Endothelial cell (in vitro differentiated cells): ENCODE measurements at regions not wholly inside any gene's neighbourhood (a gene's known extent, or its start where the extent isn't known, plus 50 kb on each side); places are given as distances from the start of the nearest gene placed in this dataset.
"Not testable (repeated sequence)": the region's sequence is repeated elsewhere in the genome, so short reads cannot be mapped to it uniquely, and the experiment has no call there.

ENCODE experiments used
- DNase-seq: peaks from one replicate; pipeline ENCODE4 v3.0.0; 2021; ENCODE audit warnings: low spot score
- H3K27ac Mint-ChIP-seq: one replicate; pipeline ENCODE4 v1.8.0; 2021; ENCODE audit warnings: mixed read lengths, inconsistent platforms; ENCODE audit not compliant: unreplicated experiment
- H3K27me3 Mint-ChIP-seq: one replicate; pipeline ENCODE4 v1.8.0; 2021; ENCODE audit warnings: mild to moderate bottlenecking, moderate library complexity, mixed read lengths, inconsistent platforms; ENCODE audit not compliant: unreplicated experiment
- H3K36me3 Mint-ChIP-seq: one replicate; pipeline ENCODE4 v1.8.0; 2021; ENCODE audit warnings: mild to moderate bottlenecking, low read depth, mixed read lengths, inconsistent platforms; ENCODE audit not compliant: unreplicated experiment
- H3K4me1 Mint-ChIP-seq: one replicate; pipeline ENCODE4 v1.8.0; 2021; ENCODE audit warnings: mild to moderate bottlenecking, mixed read lengths, inconsistent platforms; ENCODE audit not compliant: unreplicated experiment
- H3K4me3 Mint-ChIP-seq: one replicate; pipeline ENCODE4 v1.8.0; 2021; ENCODE audit warnings: mild to moderate bottlenecking, mixed read lengths, inconsistent platforms; ENCODE audit not compliant: unreplicated experiment
- H3K9me3 Mint-ChIP-seq: one replicate; pipeline ENCODE4 v1.8.0; 2021; ENCODE audit warnings: mixed read lengths, inconsistent platforms; ENCODE audit not compliant: unreplicated experiment
- CTCF ChIP-seq: fragments of 200-600 bp; sonication (generic); IDR thresholded peaks from one replicate; pipeline ENCODE4 v1.5.0; 2021; ENCODE audit warnings: antibody characterized with exemption; ENCODE audit not compliant: unreplicated experiment

- Mint-ChIP-seq H3K27me3 (peaks cover 1% of the 10 kb centered on the region), H3K27ac (no peak overlapping the region), H3K36me3 (no peaks in the 10 kb centered on the region), H3K4me1 (peaks cover 4% of the 10 kb centered on the region), H3K4me3 (no peak overlapping the region), H3K9me3 (no peaks in the 10 kb centered on the region)
- no peak for TF ChIP-seq CTCF
- DNase-seq: no peak
These were observed 616.0 kb upstream of the EDIL3 start for GRCh38 chr5:85000671-85001070.

- not testable (repeated sequence) for H3K4me3 Mint-ChIP-seq, H3K9me3 Mint-ChIP-seq, H3K36me3 Mint-ChIP-seq, H3K4me1 Mint-ChIP-seq, H3K27me3 Mint-ChIP-seq, DNase-seq, H3K27ac Mint-ChIP-seq
These were observed 617.3 kb upstream of the EDIL3 start for GRCh38 chr5:85002026-85002425.

- Mint-ChIP-seq H3K4me1 (peaks cover 4% of the 10 kb centered on the region), H3K4me3 (no peak overlapping the region), H3K27ac (no peak overlapping the region), H3K27me3 (peaks cover 1% of the 10 kb centered on the region), H3K9me3 (no peaks in the 10 kb centered on the region), H3K36me3 (no peaks in the 10 kb centered on the region)
- no peak for TF ChIP-seq CTCF
- DNase-seq: no peak
These were observed 625.4 kb upstream of the EDIL3 start for GRCh38 chr5:85010014-85010562.

GRCh38 chr5:85017261-85017660 lies 632.6 kb upstream of the EDIL3 start:
- TF ChIP-seq CTCF: no peak
- no peaks in the 10 kb centered on the region for H3K36me3 Mint-ChIP-seq
- H3K9me3 Mint-ChIP-seq: no peaks in the 10 kb centered on the region
- no peaks in the 10 kb centered on the region for H3K27me3 Mint-ChIP-seq
- no peak for DNase-seq
- H3K27ac Mint-ChIP-seq: no peak overlapping the region
- no peak overlapping the region for H3K4me3 Mint-ChIP-seq
- H3K4me1 Mint-ChIP-seq: no peaks in the 10 kb centered on the region

- no peak for DNase-seq
- TF ChIP-seq CTCF: no peak
- Mint-ChIP-seq H3K27me3 (no peaks in the 10 kb centered on the region), H3K27ac (no peak overlapping the region), H3K4me1 (no peaks in the 10 kb centered on the region), H3K4me3 (no peak overlapping the region), H3K9me3 (no peaks in the 10 kb centered on the region), H3K36me3 (no peaks in the 10 kb centered on the region)
These were observed 645.8 kb upstream of the EDIL3 start for GRCh38 chr5:85030316-85031084.
